GM19043 (cell line): ENCODE measurements at regions not wholly inside any gene's neighbourhood (a gene's known extent, or its start where the extent isn't known, plus 50 kb on each side); places are given as distances from the start of the nearest gene placed in this dataset.

Source experiments
- ATAC-seq: cut with Tn5 transposase; IDR thresholded peaks from one replicate; pipeline ENCODE4 v1.9.1; 2021; ENCODE audit warnings: low read depth; ENCODE audit not compliant: unreplicated experiment

GRCh38 chr18:78692105-78692504 lies 287.5 kb upstream of the SALL3 start:
- no peak for ATAC-seq

- ATAC-seq = no peak
Measured at GRCh38 chr18:78693429-78693828, 286.2 kb upstream of the SALL3 start.

- ATAC-seq = no peak
Measured at GRCh38 chr18:78696698-78697435, 282.8 kb upstream of the SALL3 start.

GRCh38 chr18:78697446-78697845 lies 282.2 kb upstream of the SALL3 start:
- no peak for ATAC-seq

- no peak for ATAC-seq
Measured at GRCh38 chr18:78698914-78699313, 280.7 kb upstream of the SALL3 start.

GRCh38 chr18:78699499-78699898 lies 280.1 kb upstream of the SALL3 start:
- ATAC-seq = no peak

- ATAC-seq = no peak
Measured at GRCh38 chr18:78701771-78702396, 277.7 kb upstream of the SALL3 start.

GRCh38 chr18:78703291-78703690 lies 276.3 kb upstream of the SALL3 start:
- no peak for ATAC-seq

- ATAC-seq = no peak
Measured at GRCh38 chr18:78704971-78705461, 274.6 kb upstream of the SALL3 start.

- ATAC-seq = no peak
Measured at GRCh38 chr18:78709261-78709809, 270.3 kb upstream of the SALL3 start.

GRCh38 chr18:78711316-78711715 lies 268.3 kb upstream of the SALL3 start:
- no peak for ATAC-seq

GRCh38 chr18:78711971-78712370 lies 267.6 kb upstream of the SALL3 start:
- no peak for ATAC-seq

- no peak for ATAC-seq
Measured at GRCh38 chr18:78713069-78713468, 266.5 kb upstream of the SALL3 start.

- no peak for ATAC-seq
Measured at GRCh38 chr18:78713726-78714125, 265.9 kb upstream of the SALL3 start.

GRCh38 chr18:78716022-78716421 lies 263.6 kb upstream of the SALL3 start:
- no peak for ATAC-seq

GRCh38 chr18:78716581-78716980 lies 263.0 kb upstream of the SALL3 start:
- ATAC-seq = no peak

- ATAC-seq = no peak
Measured at GRCh38 chr18:78717051-78717765, 262.4 kb upstream of the SALL3 start.

- ATAC-seq = no peak
Measured at GRCh38 chr18:78717766-78718150, 261.9 kb upstream of the SALL3 start.

- no peak for ATAC-seq
Measured at GRCh38 chr18:78719821-78720220, 259.8 kb upstream of the SALL3 start.

- no peak for ATAC-seq
Measured at GRCh38 chr18:78720456-78721237, 259.0 kb upstream of the SALL3 start.
